Activated T-cell treated with anti-CD3 and anti-CD28 coated beads, Interleukin-2, amount 50 U/mL, for 24 hours (primary cell): ENCODE measurements at regions not wholly inside any gene's neighbourhood (a gene's known extent, or its start where the extent isn't known, plus 50 kb on each side); places are given as distances from the start of the nearest gene placed in this dataset.
A peak's percentile ranks its signal among the peaks of the same experiment; 100 is the strongest.

ENCODE experiments used
- DNase-seq: peaks from one replicate; pipeline ENCODE4 v3.0.0-alpha.2; 2020
- H3K27ac Mint-ChIP-seq: 2 replicates; pipeline ENCODE4 v1.8.0; 2020; ENCODE audit warnings: mild to moderate bottlenecking, mixed read lengths
- H3K27me3 Mint-ChIP-seq: 2 replicates; pipeline ENCODE4 v1.8.0; 2020; ENCODE audit warnings: mixed read lengths
- H3K36me3 Mint-ChIP-seq: 2 replicates; pipeline ENCODE4 v1.8.0; 2020; ENCODE audit warnings: low read depth, mixed read lengths
- H3K4me1 Mint-ChIP-seq: 2 replicates; pipeline ENCODE4 v1.8.0; 2020; ENCODE audit warnings: low read depth, mixed read lengths
- H3K4me3 Mint-ChIP-seq: 2 replicates; pipeline ENCODE4 v1.8.0; 2020; ENCODE audit warnings: mild to moderate bottlenecking, moderate library complexity, mixed read lengths
- H3K9me3 Mint-ChIP-seq: 2 replicates; pipeline ENCODE4 v1.8.0; 2020; ENCODE audit warnings: mixed read lengths

DNA sequence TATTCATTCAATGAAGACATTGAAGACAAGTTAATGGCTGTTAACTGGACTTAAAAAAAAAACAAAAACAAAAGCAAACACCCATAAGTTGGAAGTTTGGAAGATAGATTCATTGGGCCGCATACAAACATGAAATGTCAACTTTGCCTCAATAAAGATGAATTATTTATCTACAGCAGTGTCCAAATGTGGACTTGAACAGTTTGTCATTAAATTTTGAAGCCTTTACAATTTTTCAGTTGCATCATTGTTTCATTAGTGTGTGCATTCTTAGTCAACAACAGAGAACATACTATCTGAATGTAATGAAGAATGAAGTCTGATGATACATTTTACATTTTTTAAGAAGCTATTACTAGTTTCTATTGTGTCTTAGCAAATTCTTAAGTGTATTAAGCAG lies 152.1 kb downstream of the SLIT2 start:
- Mint-ChIP-seq H3K27me3 (no peaks in the 10 kb centered on the region), H3K9me3 (no peaks in the 10 kb centered on the region), H3K4me3 (no peak overlapping the region), H3K27ac (no peak overlapping the region), H3K36me3 (no peaks in the 10 kb centered on the region), H3K4me1 (no peaks in the 10 kb centered on the region)
- no peak for DNase-seq

- no peaks in the 10 kb centered on the region for H3K36me3 Mint-ChIP-seq
- H3K27me3 Mint-ChIP-seq: no peaks in the 10 kb centered on the region
- no peaks in the 10 kb centered on the region for H3K4me1 Mint-ChIP-seq
- H3K27ac Mint-ChIP-seq: no peak overlapping the region
- no peaks in the 10 kb centered on the region for H3K9me3 Mint-ChIP-seq
- no peak overlapping the region for H3K4me3 Mint-ChIP-seq
- no peak for DNase-seq
Observed at GRCh38 chr4:20408611-20409010, 156.9 kb downstream of the SLIT2 start.

GRCh38 chr4:20412072-20412471 lies 160.4 kb downstream of the SLIT2 start:
- Mint-ChIP-seq H3K4me3 (no peak overlapping the region), H3K27ac (no peak overlapping the region), H3K36me3 (no peaks in the 10 kb centered on the region), H3K9me3 (no peaks in the 10 kb centered on the region), H3K4me1 (no peaks in the 10 kb centered on the region), H3K27me3 (peaks cover 3% of the 10 kb centered on the region)
- DNase-seq: no peak

GRCh38 chr4:20416800-20417199 lies 165.1 kb downstream of the SLIT2 start:
- Mint-ChIP-seq H3K27ac (no peak overlapping the region), H3K4me1 (peaks cover 5% of the 10 kb centered on the region), H3K27me3 (peaks cover 3% of the 10 kb centered on the region), H3K9me3 (no peaks in the 10 kb centered on the region), H3K4me3 (no peak overlapping the region), H3K36me3 (no peaks in the 10 kb centered on the region)
- DNase-seq: no peak

DNA sequence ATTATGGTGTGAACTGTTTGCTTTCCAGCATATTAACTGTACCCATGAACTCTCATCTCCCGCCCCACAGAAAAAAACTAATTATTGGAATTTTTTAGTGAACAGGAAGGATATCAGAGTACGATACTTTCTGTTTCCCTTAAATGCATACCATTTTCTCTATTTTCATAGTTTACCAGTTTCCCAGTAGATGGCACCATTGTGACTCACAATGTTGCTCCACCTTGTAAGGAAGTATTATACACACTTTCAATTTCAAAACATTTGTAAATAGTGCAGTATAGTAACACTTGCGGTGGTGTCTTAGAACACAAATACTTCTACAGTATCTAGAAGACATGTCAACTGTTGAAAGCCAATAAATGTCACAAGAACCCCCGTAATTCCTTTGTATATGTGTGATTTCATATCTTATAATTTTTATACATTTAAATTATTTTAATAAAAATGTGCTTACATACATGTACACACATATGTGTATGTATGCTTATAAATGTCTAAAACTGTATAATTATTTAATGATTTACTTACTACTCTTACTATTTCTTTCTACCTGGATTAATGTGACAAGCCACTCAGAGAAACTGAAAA lies 167.3 kb downstream of the SLIT2 start:
- no peak for DNase-seq
- H3K36me3 Mint-ChIP-seq: no peaks in the 10 kb centered on the region
- H3K27ac Mint-ChIP-seq: no peak overlapping the region
- H3K4me3 Mint-ChIP-seq: no peak overlapping the region
- peaks cover 5% of the 10 kb centered on the region for H3K4me1 Mint-ChIP-seq
- H3K27me3 Mint-ChIP-seq: peaks cover 3% of the 10 kb centered on the region
- H3K9me3 Mint-ChIP-seq: no peaks in the 10 kb centered on the region

GRCh38 chr4:20420916-20421602 lies 169.4 kb downstream of the SLIT2 start:
- Mint-ChIP-seq H3K9me3 (no peaks in the 10 kb centered on the region), H3K27me3 (no peaks in the 10 kb centered on the region), H3K27ac (no peak overlapping the region)

DNA sequence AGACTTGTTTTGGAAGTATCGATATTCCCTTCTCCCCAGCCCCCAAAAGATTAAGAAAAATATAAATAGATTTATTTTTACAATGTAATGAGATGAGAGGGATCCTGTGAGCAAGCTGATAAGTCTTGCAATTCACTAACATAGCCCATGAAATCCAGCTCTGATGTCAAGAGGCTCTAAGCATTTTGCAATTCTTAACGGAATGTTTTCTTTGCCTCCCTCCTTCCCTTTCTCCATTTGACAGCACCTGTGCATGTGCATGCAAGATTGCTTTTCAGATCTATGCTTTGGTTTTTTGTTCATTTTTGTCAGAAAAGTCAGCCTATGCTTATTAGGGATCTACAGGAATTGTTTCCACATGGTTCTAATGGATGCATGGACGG lies 169.9 kb downstream of the SLIT2 start:
- H3K27me3 Mint-ChIP-seq: no peaks in the 10 kb centered on the region
- no peak overlapping the region for H3K27ac Mint-ChIP-seq
- H3K36me3 Mint-ChIP-seq: no peaks in the 10 kb centered on the region
- no peaks in the 10 kb centered on the region for H3K9me3 Mint-ChIP-seq
- H3K4me1 Mint-ChIP-seq: peaks cover 5% of the 10 kb centered on the region
- H3K4me3 Mint-ChIP-seq: no peak overlapping the region
- DNase-seq: no peak

More at GRCh38 chr4:20420916-20421602, 169.4 kb downstream of the SLIT2 start:
- peaks cover 5% of the 10 kb centered on the region for H3K4me1 Mint-ChIP-seq
- no peak overlapping the region for H3K4me3 Mint-ChIP-seq
- no peak for DNase-seq
- no peaks in the 10 kb centered on the region for H3K36me3 Mint-ChIP-seq

- no peaks in the 10 kb centered on the region for H3K27me3 Mint-ChIP-seq
- peak; percentile 29 for DNase-seq
- no peaks in the 10 kb centered on the region for H3K36me3 Mint-ChIP-seq
- no peak overlapping the region for H3K27ac Mint-ChIP-seq
- peaks cover 5% of the 10 kb centered on the region for H3K4me1 Mint-ChIP-seq
- no peaks in the 10 kb centered on the region for H3K9me3 Mint-ChIP-seq
- H3K4me3 Mint-ChIP-seq: no peak overlapping the region
Observed at GRCh38 chr4:20422398-20422797, 170.7 kb downstream of the SLIT2 start.

- Mint-ChIP-seq H3K4me1 (peaks cover 5% of the 10 kb centered on the region), H3K27me3 (no peaks in the 10 kb centered on the region), H3K27ac (no peak overlapping the region), H3K4me3 (no peak overlapping the region), H3K9me3 (no peaks in the 10 kb centered on the region), H3K36me3 (no peaks in the 10 kb centered on the region)
- no peak for DNase-seq
Observed at GRCh38 chr4:20423420-20423819, 171.7 kb downstream of the SLIT2 start.

DNA sequence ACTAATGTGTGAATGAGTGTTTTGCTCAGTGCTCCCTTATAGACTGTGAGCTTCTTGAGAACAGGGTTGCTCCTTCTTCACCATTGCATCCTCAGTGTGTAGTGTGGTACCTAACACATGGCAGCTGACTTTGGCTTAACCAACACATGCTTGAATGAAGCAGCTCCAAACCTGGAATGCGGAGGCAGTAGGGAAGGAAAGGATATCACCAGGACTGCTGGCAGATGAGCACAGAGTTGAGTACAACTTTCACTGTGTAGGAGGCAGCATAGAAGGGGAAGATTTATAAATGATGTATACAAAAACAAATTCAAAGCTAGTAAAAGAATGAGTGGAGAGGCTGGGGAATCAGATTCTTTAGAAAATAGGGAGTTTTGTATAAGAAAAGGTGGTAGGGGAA lies 174.3 kb downstream of the SLIT2 start:
- no peak for DNase-seq
- Mint-ChIP-seq H3K4me3 (no peak overlapping the region), H3K27me3 (no peaks in the 10 kb centered on the region), H3K9me3 (no peaks in the 10 kb centered on the region), H3K27ac (no peak overlapping the region), H3K36me3 (no peaks in the 10 kb centered on the region), H3K4me1 (no peaks in the 10 kb centered on the region)

GRCh38 chr4:20428436-20429160 lies 176.9 kb downstream of the SLIT2 start:
- H3K27me3 Mint-ChIP-seq: no peaks in the 10 kb centered on the region
- no peak overlapping the region for H3K4me3 Mint-ChIP-seq
- H3K9me3 Mint-ChIP-seq: no peaks in the 10 kb centered on the region
- no peak for DNase-seq
- H3K36me3 Mint-ChIP-seq: no peaks in the 10 kb centered on the region
- H3K27ac Mint-ChIP-seq: no peak overlapping the region
- no peaks in the 10 kb centered on the region for H3K4me1 Mint-ChIP-seq

GRCh38 chr4:20430259-20430941 lies 178.7 kb downstream of the SLIT2 start:
- H3K36me3 Mint-ChIP-seq: no peaks in the 10 kb centered on the region
- no peaks in the 10 kb centered on the region for H3K4me1 Mint-ChIP-seq
- no peaks in the 10 kb centered on the region for H3K9me3 Mint-ChIP-seq
- no peak overlapping the region for H3K4me3 Mint-ChIP-seq
- H3K27me3 Mint-ChIP-seq: no peaks in the 10 kb centered on the region
- DNase-seq: no peak
- no peak overlapping the region for H3K27ac Mint-ChIP-seq

DNA sequence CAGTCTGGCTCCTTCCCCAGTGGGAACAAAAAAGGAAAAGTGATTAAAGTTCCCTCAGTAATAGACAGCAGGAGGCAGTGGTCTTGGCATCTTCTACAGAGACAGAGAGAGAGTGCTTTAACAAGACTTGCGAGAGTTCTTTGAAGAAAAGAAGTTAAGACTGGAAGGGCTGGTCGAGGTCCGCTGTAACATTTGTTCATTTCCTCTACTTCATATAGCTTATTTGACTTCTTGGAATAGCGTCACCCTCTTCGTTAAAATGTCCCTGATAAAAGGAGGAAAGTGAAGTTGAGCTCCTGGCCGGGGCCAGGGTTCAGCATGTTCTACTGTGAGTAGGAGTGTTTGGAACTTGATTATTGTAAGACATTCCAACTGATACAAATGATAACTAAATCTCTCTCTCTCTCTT lies 179.8 kb downstream of the SLIT2 start:
- no peak overlapping the region for H3K27ac Mint-ChIP-seq
- H3K27me3 Mint-ChIP-seq: no peaks in the 10 kb centered on the region
- no peaks in the 10 kb centered on the region for H3K4me1 Mint-ChIP-seq
- H3K9me3 Mint-ChIP-seq: no peaks in the 10 kb centered on the region
- no peak overlapping the region for H3K4me3 Mint-ChIP-seq
- H3K36me3 Mint-ChIP-seq: no peaks in the 10 kb centered on the region
- DNase-seq: no peak

- Mint-ChIP-seq H3K4me1 (no peaks in the 10 kb centered on the region), H3K27ac (no peak overlapping the region), H3K36me3 (no peaks in the 10 kb centered on the region), H3K9me3 (no peaks in the 10 kb centered on the region), H3K27me3 (no peaks in the 10 kb centered on the region), H3K4me3 (no peak overlapping the region)
- DNase-seq: no peak
Observed at GRCh38 chr4:20432088-20432487, 180.4 kb downstream of the SLIT2 start.
